ENCODE measurements at regions not wholly inside any gene's neighbourhood (a gene's known extent, or its start where the extent isn't known, plus 50 kb on each side); places are given as distances from the start of the nearest gene placed in this dataset.
"Not testable (repeated sequence)": the region's sequence is repeated elsewhere in the genome, so short reads cannot be mapped to it uniquely, and the experiment has no call there.

- Histone ChIP-seq H3K27me3 (ENCODE audit: control insufficient read depth in 5 of 5, insufficient read depth in 4 of 5, low read length in 5 of 5) (no peaks in the 10 kb centered on the region), H3K9me3 (ENCODE audit: control insufficient read depth in 5 of 5, low read length in 5 of 5) (no peaks in the 10 kb centered on the region), H3K27ac (ENCODE audit: low read depth, low read length) (no peak overlapping the region), H3K9ac (ENCODE audit: low read length in 5 of 5) (no peak overlapping the region), H3K4me1 (ENCODE audit: control insufficient read depth in 5 of 5, insufficient read depth in 5 of 5, low read length in 5 of 5) (no peaks in the 10 kb centered on the region), H3K36me3 (ENCODE audit: control insufficient read depth in 5 of 5, insufficient read depth in 5 of 5, low read length in 5 of 5) (no peaks in the 10 kb centered on the region), H3K4me3 (ENCODE audit: low read depth in 1 of 5, low read length in 5 of 5) (no peak overlapping the region)
These were observed 157.9 kb upstream of the SCN7A start for GRCh38 chr2:166651991-166652390.

GRCh38 chr2:166651080-166651675 is 157.1 kb upstream of the SCN7A start:
- Histone ChIP-seq H3K9me3 (ENCODE audit: control insufficient read depth in 5 of 5, low read length in 5 of 5) (no peaks in the 10 kb centered on the region), H3K4me3 (ENCODE audit: low read depth in 1 of 5, low read length in 5 of 5) (no peak overlapping the region), H3K27me3 (ENCODE audit: control insufficient read depth in 5 of 5, insufficient read depth in 4 of 5, low read length in 5 of 5) (no peaks in the 10 kb centered on the region), H3K4me1 (ENCODE audit: control insufficient read depth in 5 of 5, insufficient read depth in 5 of 5, low read length in 5 of 5) (no peaks in the 10 kb centered on the region), H3K36me3 (ENCODE audit: control insufficient read depth in 5 of 5, insufficient read depth in 5 of 5, low read length in 5 of 5) (no peaks in the 10 kb centered on the region), H3K27ac (ENCODE audit: low read depth, low read length) (no peak overlapping the region), H3K9ac (ENCODE audit: low read length in 5 of 5) (no peak overlapping the region)

- Histone ChIP-seq H3K9me3 (ENCODE audit: control insufficient read depth in 5 of 5, low read length in 5 of 5) (no peaks in the 10 kb centered on the region), H3K36me3 (ENCODE audit: control insufficient read depth in 5 of 5, insufficient read depth in 5 of 5, low read length in 5 of 5) (no peaks in the 10 kb centered on the region), H3K27me3 (ENCODE audit: control insufficient read depth in 5 of 5, insufficient read depth in 4 of 5, low read length in 5 of 5) (no peaks in the 10 kb centered on the region), H3K9ac (ENCODE audit: low read length in 5 of 5) (no peak overlapping the region), H3K27ac (ENCODE audit: low read depth, low read length) (no peak overlapping the region), H3K4me3 (ENCODE audit: low read depth in 1 of 5, low read length in 5 of 5) (no peak overlapping the region), H3K4me1 (ENCODE audit: control insufficient read depth in 5 of 5, insufficient read depth in 5 of 5, low read length in 5 of 5) (no peaks in the 10 kb centered on the region)
These were observed 153.9 kb upstream of the SCN7A start for GRCh38 chr2:166647935-166648334.

GRCh38 chr2:166643980-166644379 is 149.9 kb upstream of the SCN7A start:
- Histone ChIP-seq H3K4me3 (ENCODE audit: low read depth in 1 of 5, low read length in 5 of 5) (no peak overlapping the region), H3K9ac (ENCODE audit: low read length in 5 of 5) (no peak overlapping the region), H3K9me3 (ENCODE audit: control insufficient read depth in 5 of 5, low read length in 5 of 5) (peaks cover 0 to 3% (median 0%) of the 10 kb centered on the region in 5 donors), H3K36me3 (ENCODE audit: control insufficient read depth in 5 of 5, insufficient read depth in 5 of 5, low read length in 5 of 5) (no peaks in the 10 kb centered on the region), H3K27me3 (ENCODE audit: control insufficient read depth in 5 of 5, insufficient read depth in 4 of 5, low read length in 5 of 5) (no peaks in the 10 kb centered on the region), H3K4me1 (ENCODE audit: control insufficient read depth in 5 of 5, insufficient read depth in 5 of 5, low read length in 5 of 5) (no peaks in the 10 kb centered on the region), H3K27ac (ENCODE audit: low read depth, low read length) (no peak overlapping the region)

- H3K4me1 ChIP-seq (ENCODE audit: control insufficient read depth in 5 of 5, insufficient read depth in 5 of 5, low read length in 5 of 5); H3K9me3 ChIP-seq (ENCODE audit: control insufficient read depth in 5 of 5, low read length in 5 of 5); H3K9ac ChIP-seq (ENCODE audit: low read length in 5 of 5); H3K4me3 ChIP-seq (ENCODE audit: low read depth in 1 of 5, low read length in 5 of 5); H3K27ac ChIP-seq (ENCODE audit: low read depth, low read length); H3K36me3 ChIP-seq (ENCODE audit: control insufficient read depth in 5 of 5, insufficient read depth in 5 of 5, low read length in 5 of 5); H3K27me3 ChIP-seq (ENCODE audit: control insufficient read depth in 5 of 5, insufficient read depth in 4 of 5, low read length in 5 of 5): not testable (repeated sequence)
These were observed 147.5 kb upstream of the SCN7A start for GRCh38 chr2:166641516-166641915.

GRCh38 chr2:166637051-166637450 is 143.0 kb upstream of the SCN7A start:
- H3K9me3 ChIP-seq (ENCODE audit: control insufficient read depth in 5 of 5, low read length in 5 of 5) = peaks cover 0 to 9% (median 2%) of the 10 kb centered on the region in 5 donors
- H3K36me3 ChIP-seq (ENCODE audit: control insufficient read depth in 5 of 5, insufficient read depth in 5 of 5, low read length in 5 of 5) = no peaks in the 10 kb centered on the region
- no peak overlapping the region for H3K27ac ChIP-seq (ENCODE audit: low read depth, low read length)
- peaks cover 0 to 4% (median 0%) of the 10 kb centered on the region in 5 donors for H3K4me1 ChIP-seq (ENCODE audit: control insufficient read depth in 5 of 5, insufficient read depth in 5 of 5, low read length in 5 of 5)
- no peaks in the 10 kb centered on the region for H3K27me3 ChIP-seq (ENCODE audit: control insufficient read depth in 5 of 5, insufficient read depth in 4 of 5, low read length in 5 of 5)
- no peak overlapping the region for H3K4me3 ChIP-seq (ENCODE audit: low read depth in 1 of 5, low read length in 5 of 5)
- H3K9ac ChIP-seq (ENCODE audit: low read length in 5 of 5) = no peak overlapping the region

- Histone ChIP-seq H3K27me3 (ENCODE audit: control insufficient read depth in 5 of 5, insufficient read depth in 4 of 5, low read length in 5 of 5) (no peaks in the 10 kb centered on the region), H3K9ac (ENCODE audit: low read length in 5 of 5) (no peak overlapping the region), H3K4me3 (ENCODE audit: low read depth in 1 of 5, low read length in 5 of 5) (no peak overlapping the region), H3K36me3 (ENCODE audit: control insufficient read depth in 5 of 5, insufficient read depth in 5 of 5, low read length in 5 of 5) (no peaks in the 10 kb centered on the region), H3K27ac (ENCODE audit: low read depth, low read length) (no peak overlapping the region), H3K4me1 (ENCODE audit: control insufficient read depth in 5 of 5, insufficient read depth in 5 of 5, low read length in 5 of 5) (peaks cover 0 to 4% (median 0%) of the 10 kb centered on the region in 5 donors), H3K9me3 (ENCODE audit: control insufficient read depth in 5 of 5, low read length in 5 of 5) (peaks cover 0 to 10% (median 2%) of the 10 kb centered on the region in 5 donors)
These were observed 140.7 kb upstream of the SCN7A start for GRCh38 chr2:166634706-166635105.

- H3K4me3 ChIP-seq (ENCODE audit: low read depth in 1 of 5, low read length in 5 of 5) = peak overlapping the region in 1 of 5 donors; percentile 2
- peaks cover 2 to 18% (median 4%) of the 10 kb centered on the region in 5 donors for H3K9me3 ChIP-seq (ENCODE audit: control insufficient read depth in 5 of 5, low read length in 5 of 5)
- H3K27me3 ChIP-seq (ENCODE audit: control insufficient read depth in 5 of 5, insufficient read depth in 4 of 5, low read length in 5 of 5) = no peaks in the 10 kb centered on the region
- H3K36me3 ChIP-seq (ENCODE audit: control insufficient read depth in 5 of 5, insufficient read depth in 5 of 5, low read length in 5 of 5) = no peaks in the 10 kb centered on the region
- no peak overlapping the region for H3K27ac ChIP-seq (ENCODE audit: low read depth, low read length)
- H3K4me1 ChIP-seq (ENCODE audit: control insufficient read depth in 5 of 5, insufficient read depth in 5 of 5, low read length in 5 of 5) = peaks cover 0 to 4% (median 0%) of the 10 kb centered on the region in 5 donors
- H3K9ac ChIP-seq (ENCODE audit: low read length in 5 of 5) = no peak overlapping the region
These were observed 138.6 kb upstream of the SCN7A start for GRCh38 chr2:166632616-166633015.

- Histone ChIP-seq H3K9me3 (ENCODE audit: control insufficient read depth in 5 of 5, low read length in 5 of 5) (peaks cover 3 to 24% (median 5%) of the 10 kb centered on the region in 5 donors), H3K27ac (ENCODE audit: low read depth, low read length) (no peak overlapping the region), H3K9ac (ENCODE audit: low read length in 5 of 5) (no peak overlapping the region), H3K36me3 (ENCODE audit: control insufficient read depth in 5 of 5, insufficient read depth in 5 of 5, low read length in 5 of 5) (no peaks in the 10 kb centered on the region), H3K4me1 (ENCODE audit: control insufficient read depth in 5 of 5, insufficient read depth in 5 of 5, low read length in 5 of 5) (peaks cover 0 to 4% (median 0%) of the 10 kb centered on the region in 5 donors), H3K4me3 (ENCODE audit: low read depth in 1 of 5, low read length in 5 of 5) (no peak overlapping the region), H3K27me3 (ENCODE audit: control insufficient read depth in 5 of 5, insufficient read depth in 4 of 5, low read length in 5 of 5) (no peaks in the 10 kb centered on the region)
These were observed 134.6 kb upstream of the SCN7A start for GRCh38 chr2:166628478-166629136.

GRCh38 chr2:166627893-166628292 is 133.8 kb upstream of the SCN7A start:
- H3K27me3 ChIP-seq (ENCODE audit: control insufficient read depth in 5 of 5, insufficient read depth in 4 of 5, low read length in 5 of 5) = no peaks in the 10 kb centered on the region
- no peak overlapping the region for H3K27ac ChIP-seq (ENCODE audit: low read depth, low read length)
- no peak overlapping the region for H3K9ac ChIP-seq (ENCODE audit: low read length in 5 of 5)
- peaks cover 0 to 3% (median 0%) of the 10 kb centered on the region in 5 donors for H3K4me1 ChIP-seq (ENCODE audit: control insufficient read depth in 5 of 5, insufficient read depth in 5 of 5, low read length in 5 of 5)
- no peak overlapping the region for H3K4me3 ChIP-seq (ENCODE audit: low read depth in 1 of 5, low read length in 5 of 5)
- H3K9me3 ChIP-seq (ENCODE audit: control insufficient read depth in 5 of 5, low read length in 5 of 5) = peaks cover 3 to 24% (median 5%) of the 10 kb centered on the region in 5 donors
- H3K36me3 ChIP-seq (ENCODE audit: control insufficient read depth in 5 of 5, insufficient read depth in 5 of 5, low read length in 5 of 5) = no peaks in the 10 kb centered on the region

Data from subcutaneous abdominal adipose tissue (tissue), 5 donors.